BE2C (cell line): ENCODE measurements at regions not wholly inside any gene's neighbourhood (a gene's known extent, or its start where the extent isn't known, plus 50 kb on each side); places are given as distances from the start of the nearest gene placed in this dataset.
A peak's percentile ranks its signal among the peaks of the same experiment; 100 is the strongest.

Source experiments
- DNase-seq: peaks from one replicate; pipeline ENCODE4 v3.0.0-alpha.2; 2020
- H3K27me3 ChIP-seq: fragments of 250-450 bp; sonication (Bioruptor Pico); 2 replicates; pipeline ENCODE4 v1.5.1; 2020; ENCODE audit warnings: mild to moderate bottlenecking
- H3K36me3 ChIP-seq: fragments of 250-450 bp; sonication (Bioruptor Pico); 2 replicates; pipeline ENCODE4 v1.5.1; 2020; ENCODE audit warnings: mild to moderate bottlenecking
- H3K4me1 ChIP-seq: fragments of 250-450 bp; sonication (Bioruptor Pico); 2 replicates; pipeline ENCODE4 v1.5.1; 2020
- H3K4me3 ChIP-seq: 2 replicates; pipeline ENCODE4 v1.5.1; 2011; ENCODE audit warnings: low read depth, low read length
- H3K9me3 ChIP-seq: fragments of 250-450 bp; sonication (Bioruptor Pico); 2 replicates; pipeline ENCODE4 v1.5.1; 2020
- TF ChIP-seq, protein P1 (sequence below): IDR thresholded peaks from 2 replicates; pipeline ENCODE4 v1.5.1; 2012; ENCODE audit warnings: mild to moderate bottlenecking, low read depth, low read length

DNA sequence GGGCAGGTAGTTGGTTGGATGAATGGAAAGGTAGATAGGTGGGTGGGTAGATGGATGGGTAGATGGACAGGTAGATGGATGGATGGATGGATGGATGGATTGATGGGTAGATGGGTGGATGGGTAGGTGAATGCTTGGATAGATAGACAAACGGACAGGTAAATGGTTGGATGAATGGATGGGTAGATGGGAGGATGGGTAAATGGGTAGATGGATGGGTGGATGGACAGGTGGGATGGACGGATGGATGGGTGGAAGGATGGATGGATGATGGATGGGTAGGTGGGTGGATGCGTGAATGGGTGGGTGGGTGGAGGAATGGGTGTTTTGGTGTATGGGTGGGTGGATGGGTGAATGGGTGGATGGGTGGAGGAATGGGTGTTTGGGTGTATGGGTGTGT lies 50.1 kb upstream of the ASAP2 start:
- no peaks in the 10 kb centered on the region for H3K27me3 ChIP-seq
- no peak for DNase-seq
- H3K4me1 ChIP-seq, result peaks cover 2% of the 10 kb centered on the region; the same call in 1 of the 2 replicates
- H3K4me3 ChIP-seq, result no peak overlapping the region
- TF ChIP-seq, protein P1, sequence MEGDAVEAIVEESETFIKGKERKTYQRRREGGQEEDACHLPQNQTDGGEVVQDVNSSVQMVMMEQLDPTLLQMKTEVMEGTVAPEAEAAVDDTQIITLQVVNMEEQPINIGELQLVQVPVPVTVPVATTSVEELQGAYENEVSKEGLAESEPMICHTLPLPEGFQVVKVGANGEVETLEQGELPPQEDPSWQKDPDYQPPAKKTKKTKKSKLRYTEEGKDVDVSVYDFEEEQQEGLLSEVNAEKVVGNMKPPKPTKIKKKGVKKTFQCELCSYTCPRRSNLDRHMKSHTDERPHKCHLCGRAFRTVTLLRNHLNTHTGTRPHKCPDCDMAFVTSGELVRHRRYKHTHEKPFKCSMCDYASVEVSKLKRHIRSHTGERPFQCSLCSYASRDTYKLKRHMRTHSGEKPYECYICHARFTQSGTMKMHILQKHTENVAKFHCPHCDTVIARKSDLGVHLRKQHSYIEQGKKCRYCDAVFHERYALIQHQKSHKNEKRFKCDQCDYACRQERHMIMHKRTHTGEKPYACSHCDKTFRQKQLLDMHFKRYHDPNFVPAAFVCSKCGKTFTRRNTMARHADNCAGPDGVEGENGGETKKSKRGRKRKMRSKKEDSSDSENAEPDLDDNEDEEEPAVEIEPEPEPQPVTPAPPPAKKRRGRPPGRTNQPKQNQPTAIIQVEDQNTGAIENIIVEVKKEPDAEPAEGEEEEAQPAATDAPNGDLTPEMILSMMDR, result no peak
- H3K36me3 ChIP-seq, result no peaks in the 10 kb centered on the region
- no peaks in the 10 kb centered on the region; the same call in 1 of the 2 replicates for H3K9me3 ChIP-seq

DNA sequence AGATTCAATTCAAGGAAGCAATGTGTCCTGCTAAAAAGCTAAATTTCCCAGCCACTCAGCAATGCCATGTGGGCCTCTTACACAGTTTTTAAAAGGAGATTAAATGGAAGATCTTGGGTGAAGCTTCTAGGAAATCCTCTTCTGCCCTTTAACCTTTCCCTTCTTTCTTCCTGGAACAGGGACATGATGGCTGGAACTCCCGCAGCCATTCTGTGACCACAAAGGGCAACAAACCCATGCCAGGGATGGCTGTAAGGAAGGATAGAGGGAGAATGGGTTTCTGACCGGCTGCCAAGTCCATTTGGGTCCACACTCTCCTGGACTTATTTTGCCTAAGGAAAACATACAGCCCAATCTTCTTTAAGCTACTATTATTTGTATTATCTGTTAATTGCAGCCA lies 52.6 kb upstream of the ASAP2 start:
- DNase-seq, result no peak
- TF ChIP-seq, protein P1, result no peak
- Histone ChIP-seq H3K4me3 (no peak overlapping the region), H3K9me3 (no peaks in the 10 kb centered on the region; the same call in 1 of the 2 replicates), H3K36me3 (no peaks in the 10 kb centered on the region), H3K27me3 (no peaks in the 10 kb centered on the region), H3K4me1 (peaks cover 2% of the 10 kb centered on the region; the same call in 1 of the 2 replicates)

DNA sequence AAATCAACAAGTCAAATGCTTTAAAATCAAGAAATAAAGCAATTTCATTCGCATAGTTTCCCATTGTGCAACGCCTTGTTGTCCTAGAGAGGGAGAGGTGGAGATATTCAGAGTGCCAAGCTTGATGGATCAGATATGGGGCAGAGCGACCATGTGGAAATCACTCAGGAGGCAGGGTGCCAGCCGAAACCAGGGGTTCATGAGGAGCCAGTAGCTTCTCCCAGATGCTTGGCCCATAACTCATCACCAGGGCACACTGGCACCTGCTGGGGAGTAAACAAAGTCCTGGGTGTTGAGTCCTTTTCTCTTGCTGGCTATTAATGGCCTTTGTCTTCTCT lies 53.0 kb upstream of the ASAP2 start:
- no peak overlapping the region for H3K4me3 ChIP-seq
- DNase-seq, result no peak
- TF ChIP-seq, protein P1, result no peak
- peaks cover 2% of the 10 kb centered on the region; the same call in 1 of the 2 replicates for H3K4me1 ChIP-seq
- H3K9me3 ChIP-seq, result no peaks in the 10 kb centered on the region; the same call in 1 of the 2 replicates
- no peaks in the 10 kb centered on the region for H3K36me3 ChIP-seq
- H3K27me3 ChIP-seq, result no peaks in the 10 kb centered on the region

DNA sequence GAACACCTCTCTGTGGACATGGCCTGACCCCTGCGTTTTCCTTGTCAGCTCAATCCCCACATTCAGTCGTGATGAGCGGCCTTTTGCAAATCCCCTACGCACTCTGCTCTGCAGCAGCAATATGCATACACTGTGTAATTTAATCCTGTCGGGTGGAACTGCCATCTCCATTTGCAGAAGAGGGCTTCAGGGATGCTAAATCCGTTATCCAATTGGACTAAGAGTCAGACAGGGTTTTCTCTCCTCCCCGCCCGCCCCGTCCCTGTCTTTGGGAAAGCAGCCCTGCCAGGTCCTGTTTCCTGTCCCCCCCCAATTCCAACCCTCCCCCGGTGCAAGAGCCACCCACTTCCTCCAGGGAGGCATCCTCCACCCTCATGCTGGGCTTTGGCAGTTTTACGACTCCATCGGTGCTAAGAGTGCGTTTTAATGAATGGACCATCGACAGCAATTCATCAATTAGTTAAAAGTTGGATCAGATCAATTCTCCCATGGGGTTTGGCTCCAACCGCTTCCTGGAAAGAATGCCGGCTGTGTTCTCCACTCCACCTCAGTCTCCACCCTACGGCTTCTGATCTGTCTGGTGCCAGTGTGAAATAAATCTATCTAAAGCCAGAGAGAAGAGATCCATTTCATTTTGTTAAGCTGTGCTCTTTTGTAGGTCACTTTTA lies 53.5 kb upstream of the ASAP2 start:
- Histone ChIP-seq H3K4me1 (peaks cover 2% of the 10 kb centered on the region; the same call in 1 of the 2 replicates), H3K36me3 (no peaks in the 10 kb centered on the region), H3K9me3 (no peaks in the 10 kb centered on the region; the same call in 1 of the 2 replicates), H3K4me3 (0 out of 2 replicates have a peak overlapping the region, but pooled peaks have one; percentile 14), H3K27me3 (no peaks in the 10 kb centered on the region)
- TF ChIP-seq, protein P1, result no peak
- DNase-seq, result no peak

DNA sequence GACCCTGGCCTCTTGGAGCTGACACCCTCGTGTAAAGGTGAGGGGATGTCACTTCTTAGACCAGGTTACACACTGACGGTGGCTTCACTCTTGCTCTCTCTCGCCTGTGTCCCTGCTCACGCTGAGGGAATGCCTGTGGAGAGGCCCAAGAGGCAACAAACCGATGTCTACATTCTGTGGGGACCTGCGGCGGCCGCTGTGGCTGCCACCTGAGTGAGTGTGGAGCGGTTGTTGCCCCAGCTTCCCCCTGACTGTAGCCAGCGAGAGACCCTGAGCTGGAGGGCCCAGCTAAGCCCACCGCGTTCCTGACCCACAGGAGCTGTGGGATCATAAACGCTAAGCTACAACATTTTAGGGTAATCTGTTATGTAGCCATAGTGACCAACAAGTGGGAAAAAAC lies 55.7 kb upstream of the ASAP2 start:
- Histone ChIP-seq H3K4me1 (peaks cover 2% of the 10 kb centered on the region; the same call in 1 of the 2 replicates), H3K4me3 (no peak overlapping the region), H3K9me3 (no peaks in the 10 kb centered on the region; the same call in 1 of the 2 replicates), H3K36me3 (no peaks in the 10 kb centered on the region), H3K27me3 (no peaks in the 10 kb centered on the region)
- no peak for DNase-seq
- TF ChIP-seq, protein P1, result no peak

DNA sequence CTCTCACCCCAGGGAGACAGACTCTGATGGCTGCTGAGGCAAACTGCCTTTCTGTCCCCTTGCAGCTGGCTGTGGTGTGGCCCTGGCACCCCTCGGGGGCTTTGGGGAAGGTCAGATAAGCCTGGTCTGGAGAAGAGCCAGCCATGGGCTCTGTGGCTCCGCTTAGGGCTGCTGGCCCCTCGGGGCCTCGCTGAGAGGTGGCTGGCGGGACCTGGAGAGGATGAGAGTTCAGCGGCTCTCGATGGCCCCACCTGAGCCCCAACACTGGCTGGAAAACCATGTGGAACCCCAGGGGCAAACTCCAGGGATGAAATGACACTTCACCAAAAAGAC lies 56.1 kb upstream of the ASAP2 start:
- no peaks in the 10 kb centered on the region for H3K27me3 ChIP-seq
- TF ChIP-seq, protein P1, result no peak
- no peak overlapping the region for H3K4me3 ChIP-seq
- peak; percentile 36 for DNase-seq
- H3K36me3 ChIP-seq, result no peaks in the 10 kb centered on the region
- H3K4me1 ChIP-seq, result peaks cover 2% of the 10 kb centered on the region; the same call in 1 of the 2 replicates
- H3K9me3 ChIP-seq, result no peaks in the 10 kb centered on the region; the same call in 1 of the 2 replicates
